PC-9 (cell line): ENCODE measurements at regions not wholly inside any gene's neighbourhood (a gene's known extent, or its start where the extent isn't known, plus 50 kb on each side); places are given as distances from the start of the nearest gene placed in this dataset.

Source experiments
- CTCF ChIP-seq: fragments of 200-600 bp; sonication (generic); conservative IDR thresholded peaks from 2 replicates; pipeline ENCODE4 v1.6.1; 2017; ENCODE audit warnings: mixed run types, antibody characterized with exemption, mild to moderate bottlenecking, moderate library complexity
- EZH2 ChIP-seq: fragments of 200-600 bp; sonication (generic); IDR thresholded peaks from 2 replicates; pipeline ENCODE4 v1.8.0; 2017; ENCODE audit warnings: antibody characterized with exemption, low read depth

DNA sequence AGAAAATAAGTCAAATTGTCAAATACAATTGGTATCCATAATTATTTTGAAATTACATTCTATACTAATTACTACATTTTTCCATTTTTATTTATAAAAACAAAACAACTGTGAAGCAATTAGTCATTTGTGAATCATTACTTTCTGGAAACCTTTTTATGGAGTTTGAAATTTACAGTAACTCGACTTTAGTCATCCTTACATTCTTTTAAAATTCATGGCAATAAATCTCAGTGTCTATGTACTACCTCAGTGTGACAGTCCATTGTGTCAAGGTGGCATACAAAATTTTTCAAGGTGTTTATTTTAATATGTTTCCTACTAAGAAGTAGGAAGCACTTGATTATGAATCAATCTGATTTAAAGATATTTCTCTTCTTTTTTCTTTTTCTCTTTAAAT is 1949.4 kb upstream of the RAG2 start:
- no peak for TF ChIP-seq CTCF
- TF ChIP-seq EZH2, result no peak
